ENCODE measurements at regions not wholly inside any gene's neighbourhood (a gene's known extent, or its start where the extent isn't known, plus 50 kb on each side); places are given as distances from the start of the nearest gene placed in this dataset.
A peak's percentile ranks its signal among the peaks of the same experiment; 100 is the strongest.

- TF ChIP-seq RREB1 (CRISPR knock-in tag; IDR thresholded peaks at IDR 0.05) = no peak
- no peak for TF ChIP-seq EHMT2 (IDR thresholded peaks at IDR 0.05)
- TF ChIP-seq RNF219 (CRISPR knock-in tag; IDR thresholded peaks at IDR 0.05) = no peak
- TF ChIP-seq SPI1 (IDR thresholded peaks at IDR 0.05; ENCODE audit: borderline replicate concordance, low read depth, low read length) = no peak
- 0 out of 2 replicates have a peak, but pooled peaks have one; percentile 1 for TF ChIP-seq ZNF140 (CRISPR knock-in tag; IDR thresholded peaks at IDR 0.05)
- TF ChIP-seq ARNT (IDR thresholded peaks at IDR 0.05) = peak in 1 of 2 experiments; percentile 55; a peak in 1 of 4 replicates
- no peak for TF ChIP-seq RB1 (IDR thresholded peaks at IDR 0.05; ENCODE audit: low read depth)
- TF ChIP-seq PBX2 (CRISPR knock-in tag; IDR thresholded peaks at IDR 0.05; ENCODE audit: low read depth) = no peak
- no peak; the same call in 1 of the 2 replicates for TF ChIP-seq PBX2 (tag; conservative IDR thresholded peaks at IDR 0.05; ENCODE audit: low read depth)
- TF ChIP-seq ZBTB12 (CRISPR knock-in tag; IDR thresholded peaks at IDR 0.05) = no peak
- TF ChIP-seq CTCF (IDR thresholded peaks at IDR 0.05 in 2 of 3, conservative IDR thresholded peaks at IDR 0.05 in 1 of 3; ENCODE audit: insufficient read depth in 2 of 3, low read depth in 1 of 3, low read length in 3 of 3) = no peak
Observed at GRCh38 chr4:79210636-79211049, 115.2 kb downstream of the NAA11 start (continued).

Data from K562 (cell line).